C4-2B (cell line): ENCODE measurements at regions not wholly inside any gene's neighbourhood (a gene's known extent, or its start where the extent isn't known, plus 50 kb on each side); places are given as distances from the start of the nearest gene placed in this dataset.

Experiments
- ZFX ChIP-seq: fragments of 450-650 bp; IDR thresholded peaks from 2 replicates; pipeline ENCODE4 v1.6.1; 2017
- TF ChIP-seq, protein P1 (sequence below): fragments of 450-650 bp; conservative IDR thresholded peaks from 2 replicates; pipeline ENCODE4 v1.5.1; 2017; ENCODE audit warnings: mild to moderate bottlenecking

DNA sequence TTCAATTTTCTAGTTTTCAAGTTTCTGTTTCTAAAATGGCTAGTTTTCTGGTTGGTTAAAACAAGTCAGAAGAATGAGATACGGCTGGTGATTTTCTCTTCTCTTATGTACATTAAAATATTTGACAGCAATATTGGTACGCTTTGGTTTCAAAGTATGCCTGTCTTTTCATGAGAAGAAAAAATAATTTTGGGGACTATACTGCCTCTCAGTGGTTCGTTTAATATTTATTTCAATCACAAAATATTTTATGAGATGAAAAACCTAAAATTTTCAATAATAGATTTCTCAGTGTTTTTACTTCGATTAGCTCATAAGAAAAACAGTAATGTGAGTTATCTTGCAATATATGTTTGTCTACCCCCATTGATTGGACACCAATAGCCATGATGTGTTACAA lies 72.8 kb upstream of the AADACL2 start:
- TF ChIP-seq, protein P1, sequence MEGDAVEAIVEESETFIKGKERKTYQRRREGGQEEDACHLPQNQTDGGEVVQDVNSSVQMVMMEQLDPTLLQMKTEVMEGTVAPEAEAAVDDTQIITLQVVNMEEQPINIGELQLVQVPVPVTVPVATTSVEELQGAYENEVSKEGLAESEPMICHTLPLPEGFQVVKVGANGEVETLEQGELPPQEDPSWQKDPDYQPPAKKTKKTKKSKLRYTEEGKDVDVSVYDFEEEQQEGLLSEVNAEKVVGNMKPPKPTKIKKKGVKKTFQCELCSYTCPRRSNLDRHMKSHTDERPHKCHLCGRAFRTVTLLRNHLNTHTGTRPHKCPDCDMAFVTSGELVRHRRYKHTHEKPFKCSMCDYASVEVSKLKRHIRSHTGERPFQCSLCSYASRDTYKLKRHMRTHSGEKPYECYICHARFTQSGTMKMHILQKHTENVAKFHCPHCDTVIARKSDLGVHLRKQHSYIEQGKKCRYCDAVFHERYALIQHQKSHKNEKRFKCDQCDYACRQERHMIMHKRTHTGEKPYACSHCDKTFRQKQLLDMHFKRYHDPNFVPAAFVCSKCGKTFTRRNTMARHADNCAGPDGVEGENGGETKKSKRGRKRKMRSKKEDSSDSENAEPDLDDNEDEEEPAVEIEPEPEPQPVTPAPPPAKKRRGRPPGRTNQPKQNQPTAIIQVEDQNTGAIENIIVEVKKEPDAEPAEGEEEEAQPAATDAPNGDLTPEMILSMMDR = peak; percentile 46
- TF ChIP-seq ZFX = no peak
